ENCODE measurements at regions not wholly inside any gene's neighbourhood (a gene's known extent, or its start where the extent isn't known, plus 50 kb on each side); places are given as distances from the start of the nearest gene placed in this dataset. TPM values are rescaled to one million over a fixed set of nuclear protein-coding genes. Genes with fewer than 3 reads are reported as not detected.

DNA sequence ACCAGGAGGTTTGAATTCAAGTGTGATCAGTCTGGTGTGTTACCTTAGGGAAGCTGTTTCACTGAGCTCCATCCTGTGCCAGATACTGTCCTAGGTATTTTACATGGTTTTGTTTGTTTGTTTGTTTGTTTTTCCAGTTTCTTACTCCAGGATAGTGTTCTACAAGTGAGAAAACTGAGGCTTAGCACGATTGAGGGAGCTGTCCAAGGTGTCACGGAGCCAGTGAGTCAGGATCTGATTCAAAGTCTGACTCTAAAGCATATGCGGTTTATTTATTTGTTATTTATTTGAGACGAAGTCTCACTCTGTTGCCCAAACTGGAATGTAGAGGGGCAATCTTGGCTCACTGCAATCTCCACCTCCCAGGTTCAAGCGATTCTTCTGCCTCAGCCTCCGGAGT lies 79.7 kb upstream of the GNG2 start:
- DNase-seq (ENCODE audit: low spot score): peak; percentile 1

DNA sequence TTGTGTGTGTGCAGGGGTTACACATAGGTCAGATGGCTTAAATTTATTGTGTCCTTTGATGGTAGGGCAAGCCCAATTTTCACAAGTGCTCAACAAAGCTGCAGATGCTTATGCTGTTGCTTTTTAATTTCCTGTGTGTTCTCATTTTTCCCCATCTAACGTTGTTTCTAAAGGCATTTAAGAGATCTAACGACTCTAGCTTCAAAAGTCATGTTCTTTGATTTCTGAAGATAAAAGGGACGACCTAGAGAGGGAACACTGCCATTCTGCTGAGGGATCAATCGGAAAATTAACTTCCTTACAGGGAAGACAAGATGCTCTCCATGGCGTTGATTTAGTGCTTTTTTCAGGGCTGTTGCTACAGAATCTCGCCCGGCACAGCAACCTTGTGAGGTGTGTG lies 79.0 kb upstream of the GNG2 start:
- no peak for DNase-seq (ENCODE audit: low spot score)

DNA sequence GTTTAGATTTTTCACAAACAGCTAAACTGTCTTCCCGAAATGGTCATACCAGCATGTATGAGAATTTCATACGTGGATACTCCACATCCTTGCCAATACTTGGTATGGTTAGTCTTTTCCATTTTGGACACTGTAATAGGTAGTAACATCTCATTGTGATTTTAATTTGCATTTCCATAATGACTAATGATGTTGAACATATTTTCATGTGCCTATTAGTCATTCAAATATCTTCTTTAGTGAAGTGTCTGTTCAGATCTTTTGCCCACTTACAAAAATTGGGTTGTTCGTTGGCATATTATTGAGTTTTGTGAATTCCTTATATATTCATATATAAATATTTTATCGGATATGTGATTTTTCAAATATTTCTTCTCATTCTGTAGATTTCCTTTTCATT lies 78.0 kb upstream of the GNG2 start:
- no peak for DNase-seq (ENCODE audit: low spot score)

DNA sequence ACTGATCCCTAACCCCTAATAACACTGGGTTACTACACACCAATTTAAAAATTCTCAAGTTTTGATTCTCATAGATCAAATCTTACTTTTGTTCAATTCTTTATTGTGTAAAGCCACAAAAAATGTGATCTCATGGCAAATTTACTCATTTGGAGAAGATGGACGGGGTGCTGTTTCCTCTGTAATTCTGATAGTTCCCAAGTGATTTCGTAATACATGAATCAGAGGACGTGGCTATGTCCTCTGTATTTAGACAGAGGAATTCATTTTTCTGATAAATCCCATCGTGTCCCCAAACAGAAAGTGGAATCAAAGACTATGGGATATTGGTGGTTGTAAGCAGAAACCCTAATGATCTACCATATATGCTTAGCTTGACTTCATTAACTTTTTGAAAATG lies 76.6 kb upstream of the GNG2 start:
- no peak for DNase-seq (ENCODE audit: low spot score)

DNA sequence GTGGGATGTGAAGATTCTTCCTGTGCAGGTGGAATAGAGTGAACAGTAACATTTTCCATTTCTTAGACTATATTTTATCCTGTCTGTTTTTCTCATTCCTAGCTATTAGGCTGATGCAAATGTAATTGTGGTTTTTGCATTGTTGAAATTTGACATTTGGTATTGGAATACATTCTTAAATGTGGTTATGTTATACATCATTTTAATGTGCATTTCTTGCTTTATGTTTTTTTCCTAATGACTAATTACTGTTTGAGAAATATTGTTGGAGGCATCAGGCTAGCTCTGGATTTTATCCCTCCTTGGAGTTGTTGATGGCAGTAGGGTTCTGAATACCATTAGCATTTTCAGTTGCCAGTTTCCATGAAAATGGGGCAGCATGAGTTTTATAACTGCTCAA lies 75.9 kb upstream of the GNG2 start:
- no peak for DNase-seq (ENCODE audit: low spot score)

DNA sequence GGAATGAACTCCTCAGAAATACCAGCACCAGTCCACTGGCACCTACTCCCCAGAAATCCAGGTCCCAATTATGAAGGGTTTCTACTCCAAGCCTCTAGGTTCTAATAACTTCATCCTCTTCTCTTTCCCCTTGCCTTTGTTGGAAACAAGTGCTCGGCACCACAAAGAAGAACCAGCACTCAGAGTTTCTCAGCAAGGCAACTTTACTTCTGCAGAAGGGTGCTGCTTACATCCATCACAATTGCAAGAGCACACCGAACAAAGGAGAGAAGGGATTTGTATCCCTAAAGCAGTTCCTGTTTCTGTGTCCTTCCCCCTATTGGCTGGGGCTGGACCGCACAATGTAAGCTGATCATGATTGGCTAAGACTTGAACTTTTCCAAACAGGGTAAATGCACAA lies 74.2 kb upstream of the GNG2 start:
- no peak for DNase-seq (ENCODE audit: low spot score)

DNA sequence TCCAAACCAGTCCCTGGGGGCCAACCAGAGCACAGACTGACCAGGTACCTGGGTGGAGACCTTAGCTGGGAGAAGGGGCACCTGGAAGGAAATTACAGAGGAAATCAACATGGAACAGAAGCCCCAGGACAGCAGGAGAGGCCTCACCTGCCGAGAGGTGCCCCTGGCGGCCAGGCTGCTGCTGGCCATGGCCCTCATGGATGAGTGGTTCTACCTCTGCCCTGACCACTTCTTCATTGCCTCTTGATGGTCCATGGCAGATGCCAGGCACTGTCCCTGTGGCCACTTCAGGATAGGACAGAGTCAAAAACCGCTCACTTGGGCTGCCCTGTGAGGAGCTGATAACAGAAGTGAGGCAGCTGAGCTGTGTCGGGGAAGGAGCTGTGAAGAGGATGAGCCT lies 73.1 kb upstream of the GNG2 start:
- DNase-seq (ENCODE audit: low spot score): no peak

DNA sequence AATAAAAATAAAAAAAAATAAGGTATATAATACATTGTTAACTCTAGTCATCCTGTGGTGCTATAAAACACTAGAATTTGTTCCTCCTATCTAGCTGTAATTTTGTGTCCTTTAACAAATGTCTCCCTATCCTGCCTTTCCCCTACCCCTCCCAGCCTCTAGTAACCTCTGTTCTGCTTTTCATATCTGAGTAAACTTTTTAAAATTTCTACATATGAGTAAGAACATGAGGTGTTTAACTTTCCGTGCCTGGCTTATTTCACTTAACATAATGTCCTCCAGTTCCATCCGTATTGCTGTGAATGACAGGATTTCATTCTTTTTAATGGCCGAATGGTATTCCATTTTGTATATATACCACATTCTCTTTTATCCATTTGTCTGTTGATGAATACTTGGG lies 71.3 kb upstream of the GNG2 start:
- DNase-seq (ENCODE audit: low spot score): no peak

DNA sequence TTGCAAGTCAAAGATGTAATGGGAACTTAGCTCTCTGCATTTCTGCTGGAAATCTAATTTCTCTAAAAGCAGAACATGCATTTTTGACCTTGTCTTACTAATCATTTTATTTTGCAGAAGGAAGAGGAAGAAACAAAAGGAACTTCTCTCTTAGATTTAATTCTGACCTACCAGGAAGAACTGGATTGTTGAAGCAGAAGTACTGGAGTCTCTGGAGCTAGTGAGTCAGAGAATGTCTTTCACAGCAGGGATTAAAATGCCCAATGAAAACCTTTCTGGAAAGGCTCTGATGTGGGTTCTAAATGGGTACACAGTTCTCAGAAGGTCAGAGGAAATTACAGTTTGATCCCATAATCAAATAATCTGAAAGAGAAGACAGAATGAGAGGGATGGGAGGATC lies 70.8 kb upstream of the GNG2 start:
- DNase-seq (ENCODE audit: low spot score): no peak

DNA sequence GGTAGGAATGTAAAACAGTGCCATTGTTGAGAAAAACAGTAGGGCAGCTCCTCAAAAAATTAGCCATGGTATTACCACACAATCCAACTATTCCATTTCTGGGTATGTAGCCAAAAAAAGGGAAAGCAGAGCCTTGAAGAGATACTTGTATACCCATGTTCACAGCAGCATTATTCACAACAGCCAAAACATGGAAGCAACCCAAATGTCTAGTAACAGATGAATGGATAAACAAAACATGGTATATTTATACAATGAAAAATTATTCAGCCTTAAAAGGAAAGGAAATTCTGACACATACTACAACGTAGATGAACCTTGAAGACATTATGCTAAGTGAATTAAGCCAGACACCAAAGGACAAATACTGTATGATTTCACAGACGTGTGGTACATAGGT lies 67.6 kb upstream of the GNG2 start:
- no peak for DNase-seq (ENCODE audit: low spot score)

DNA sequence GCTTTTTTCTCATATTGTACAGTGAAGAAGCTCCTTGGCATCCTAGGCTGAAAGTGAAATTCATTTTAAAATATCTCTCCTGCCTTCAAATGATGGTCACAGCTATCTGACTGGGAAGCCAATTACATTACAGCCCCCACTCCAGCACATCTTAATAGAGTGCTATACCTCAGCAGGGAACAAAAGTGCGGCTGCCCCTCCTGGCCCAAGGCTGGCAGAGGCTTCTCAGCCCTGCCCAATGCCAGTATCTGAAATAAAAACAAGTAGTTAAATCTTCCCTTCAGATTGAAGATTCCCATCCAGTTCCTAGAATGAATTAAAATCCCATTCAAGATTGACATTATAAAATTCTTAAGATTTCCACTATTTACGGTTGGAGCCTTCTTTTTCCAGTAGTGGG lies 54.9 kb upstream of the GNG2 start:
- DNase-seq (ENCODE audit: low spot score): no peak

DNA sequence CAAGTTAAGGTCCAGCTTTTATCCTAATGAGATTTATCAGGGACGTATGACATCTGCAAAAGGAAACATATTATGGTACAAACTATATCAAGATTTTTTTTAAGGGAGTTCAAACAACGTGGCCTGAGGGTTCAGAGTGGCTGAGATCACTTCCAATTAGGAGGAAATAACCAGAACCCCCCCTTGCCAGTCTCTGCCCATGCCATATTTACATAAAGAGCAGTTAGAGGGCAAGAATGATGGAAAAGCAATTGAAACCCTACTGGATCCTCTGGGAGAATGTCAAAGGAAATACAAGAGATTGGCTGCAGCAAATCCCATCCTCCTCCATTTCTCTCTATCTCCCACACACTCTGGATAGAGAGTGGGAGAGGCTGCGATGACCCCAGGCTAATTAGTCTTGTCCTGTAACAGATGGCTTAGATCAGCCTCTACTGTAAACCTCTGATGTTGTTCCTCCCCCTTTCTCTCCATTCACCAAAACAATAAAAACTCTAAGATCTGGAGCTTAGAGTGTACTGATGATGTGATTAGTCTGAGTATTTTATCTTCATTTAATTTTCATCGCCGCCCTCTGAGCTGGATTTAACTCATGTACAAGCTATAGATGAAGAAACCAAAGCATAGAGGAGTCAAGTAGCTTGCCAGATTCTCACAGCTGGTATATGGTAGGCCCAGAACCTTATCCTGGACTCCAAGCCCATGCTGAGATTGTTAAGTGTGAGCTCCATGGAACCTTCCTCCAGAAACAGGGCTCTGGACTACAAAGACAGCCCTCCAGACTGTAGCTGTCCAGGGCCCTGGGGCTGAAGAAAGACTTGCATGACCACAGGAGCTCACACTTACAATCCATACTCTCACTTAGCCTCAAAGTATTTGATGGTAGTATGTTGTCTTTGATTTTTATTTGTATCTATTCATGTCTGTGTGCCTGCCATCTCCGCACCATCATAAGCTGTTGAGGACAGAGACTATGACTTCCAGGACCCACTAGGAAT lies 54.1 kb upstream of the GNG2 start:
- DNase-seq (ENCODE audit: low spot score): no peak

DNA sequence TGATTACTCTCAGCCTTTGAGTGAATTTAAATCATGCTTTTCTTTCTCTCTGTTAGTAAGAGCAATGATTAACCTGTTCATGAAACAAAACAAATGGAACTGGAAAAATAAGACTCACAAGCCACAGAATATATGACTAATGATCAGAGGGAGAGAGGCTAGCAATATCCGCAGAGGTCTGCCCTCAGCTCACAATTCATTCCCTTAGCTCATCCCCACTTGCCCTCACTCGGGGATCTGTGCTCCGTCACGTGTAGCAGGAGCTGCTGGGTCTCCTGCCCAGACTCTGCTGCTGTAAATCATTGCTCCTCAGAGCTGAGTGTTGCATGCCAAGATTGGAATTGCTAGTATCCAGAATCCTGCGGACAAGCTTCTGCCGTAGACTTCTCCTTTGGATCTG lies 53.1 kb upstream of the GNG2 start:
- DNase-seq (ENCODE audit: low spot score): no peak

Small RNAs in the stretch of these regions (small RNA-seq; reads per million reads assigned to genes)
- not detected for gene AL079307.3
